Right lobe of liver (tissue), 4 donors: ENCODE measurements at regions not wholly inside any gene's neighbourhood (a gene's known extent, or its start where the extent isn't known, plus 50 kb on each side); places are given as distances from the start of the nearest gene placed in this dataset.

ENCODE experiments used
- POLR2A ChIP-seq: fragments of 450-650 bp; IDR thresholded peaks from one replicate; pipeline ENCODE4 v1.6.1; 2017; ENCODE audit warnings: antibody characterized with exemption, mild to moderate bottlenecking
- TF ChIP-seq, protein P1 (sequence below), 4 donors: fragments of 200-600 bp in 3 of 4; fragments of 450-650 bp in 1 of 4; IDR thresholded peaks; one replicate each; pipeline versions ENCODE4 v1.5.1 to v1.8.0; 2016 to 2022; ENCODE audit warnings: antibody characterized with exemption in 4 of 4, mild to moderate bottlenecking in 2 of 4
- donor health status: DM: no; HTN: no; CAD: no.
- donor health status: DM: no; HTN: no; CAD: no.
- donor health status: DM: no; HTN: yes; CAD: no.

DNA sequence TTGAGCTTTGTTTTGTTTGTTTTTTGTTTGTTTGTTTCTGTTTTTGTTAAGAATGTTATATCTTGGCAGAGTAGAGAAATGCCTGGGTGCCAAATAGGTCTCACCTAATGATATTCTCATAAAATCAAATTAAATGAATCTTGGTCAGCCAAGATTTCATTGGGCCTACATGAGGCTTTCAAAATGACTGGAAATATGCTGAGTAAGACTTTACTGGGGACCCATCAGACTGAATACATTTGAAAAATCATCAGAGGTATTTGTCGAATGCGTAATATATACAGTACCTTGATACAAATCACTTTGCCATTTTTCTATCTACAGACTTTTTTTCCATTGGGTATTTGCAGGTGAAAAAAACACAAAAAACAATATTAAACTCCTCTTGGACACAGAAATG, 480.8 kb downstream of the CDH2 start:
- TF ChIP-seq, protein P1, sequence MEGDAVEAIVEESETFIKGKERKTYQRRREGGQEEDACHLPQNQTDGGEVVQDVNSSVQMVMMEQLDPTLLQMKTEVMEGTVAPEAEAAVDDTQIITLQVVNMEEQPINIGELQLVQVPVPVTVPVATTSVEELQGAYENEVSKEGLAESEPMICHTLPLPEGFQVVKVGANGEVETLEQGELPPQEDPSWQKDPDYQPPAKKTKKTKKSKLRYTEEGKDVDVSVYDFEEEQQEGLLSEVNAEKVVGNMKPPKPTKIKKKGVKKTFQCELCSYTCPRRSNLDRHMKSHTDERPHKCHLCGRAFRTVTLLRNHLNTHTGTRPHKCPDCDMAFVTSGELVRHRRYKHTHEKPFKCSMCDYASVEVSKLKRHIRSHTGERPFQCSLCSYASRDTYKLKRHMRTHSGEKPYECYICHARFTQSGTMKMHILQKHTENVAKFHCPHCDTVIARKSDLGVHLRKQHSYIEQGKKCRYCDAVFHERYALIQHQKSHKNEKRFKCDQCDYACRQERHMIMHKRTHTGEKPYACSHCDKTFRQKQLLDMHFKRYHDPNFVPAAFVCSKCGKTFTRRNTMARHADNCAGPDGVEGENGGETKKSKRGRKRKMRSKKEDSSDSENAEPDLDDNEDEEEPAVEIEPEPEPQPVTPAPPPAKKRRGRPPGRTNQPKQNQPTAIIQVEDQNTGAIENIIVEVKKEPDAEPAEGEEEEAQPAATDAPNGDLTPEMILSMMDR (IDR thresholded peaks at IDR 0.05), result no peak
- TF ChIP-seq POLR2A, result no peak
